DOHH2 (cell line): ENCODE measurements at regions not wholly inside any gene's neighbourhood (a gene's known extent, or its start where the extent isn't known, plus 50 kb on each side); places are given as distances from the start of the nearest gene placed in this dataset.
"Not testable (repeated sequence)": the region's sequence is repeated elsewhere in the genome, so short reads cannot be mapped to it uniquely, and the experiment has no call there.

Experiments used
- EZH2phosphoT487 ChIP-seq: fragments of 200-600 bp; sonication (generic); IDR thresholded peaks from 2 replicates; pipeline ENCODE4 v1.6.1; 2017; ENCODE audit warnings: borderline replicate concordance, mild to moderate bottlenecking, antibody characterized with exemption, low read length, moderate library complexity, mixed read lengths
- TF ChIP-seq, protein P1 (sequence below): fragments of 200-600 bp; sonication (generic); IDR thresholded peaks from one replicate; pipeline ENCODE4 v1.5.1; 2014; ENCODE audit warnings: antibody characterized with exemption, mild to moderate bottlenecking, low read depth, low read length; ENCODE audit not compliant: poor library complexity, severe bottlenecking

DNA sequence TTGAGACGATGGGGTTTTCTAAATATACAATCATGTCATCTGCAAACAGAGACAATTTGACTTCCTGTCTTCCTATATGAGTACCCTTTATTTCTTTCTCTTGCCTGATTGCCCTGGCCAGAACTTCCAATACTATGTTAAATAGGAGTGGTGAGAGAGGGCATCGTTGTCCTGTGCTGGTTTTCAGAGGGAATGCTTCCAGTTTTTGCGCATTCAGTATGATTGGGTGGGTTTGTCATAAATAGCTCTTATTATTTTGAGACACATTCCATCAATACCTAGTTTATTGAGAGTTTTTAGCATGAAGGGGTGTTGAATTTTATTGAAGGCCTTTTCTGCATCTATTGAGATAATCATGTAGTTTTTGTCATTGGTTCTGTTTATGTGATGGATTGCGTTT lies 86.5 kb upstream of the SNX9 start:
- TF ChIP-seq, protein P1, sequence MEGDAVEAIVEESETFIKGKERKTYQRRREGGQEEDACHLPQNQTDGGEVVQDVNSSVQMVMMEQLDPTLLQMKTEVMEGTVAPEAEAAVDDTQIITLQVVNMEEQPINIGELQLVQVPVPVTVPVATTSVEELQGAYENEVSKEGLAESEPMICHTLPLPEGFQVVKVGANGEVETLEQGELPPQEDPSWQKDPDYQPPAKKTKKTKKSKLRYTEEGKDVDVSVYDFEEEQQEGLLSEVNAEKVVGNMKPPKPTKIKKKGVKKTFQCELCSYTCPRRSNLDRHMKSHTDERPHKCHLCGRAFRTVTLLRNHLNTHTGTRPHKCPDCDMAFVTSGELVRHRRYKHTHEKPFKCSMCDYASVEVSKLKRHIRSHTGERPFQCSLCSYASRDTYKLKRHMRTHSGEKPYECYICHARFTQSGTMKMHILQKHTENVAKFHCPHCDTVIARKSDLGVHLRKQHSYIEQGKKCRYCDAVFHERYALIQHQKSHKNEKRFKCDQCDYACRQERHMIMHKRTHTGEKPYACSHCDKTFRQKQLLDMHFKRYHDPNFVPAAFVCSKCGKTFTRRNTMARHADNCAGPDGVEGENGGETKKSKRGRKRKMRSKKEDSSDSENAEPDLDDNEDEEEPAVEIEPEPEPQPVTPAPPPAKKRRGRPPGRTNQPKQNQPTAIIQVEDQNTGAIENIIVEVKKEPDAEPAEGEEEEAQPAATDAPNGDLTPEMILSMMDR, result not testable (repeated sequence)
- not testable (repeated sequence) for TF ChIP-seq EZH2phosphoT487
